Hepatocyte (in vitro differentiated cells): ENCODE measurements at regions not wholly inside any gene's neighbourhood (a gene's known extent, or its start where the extent isn't known, plus 50 kb on each side); places are given as distances from the start of the nearest gene placed in this dataset.

Experiments used
- DNase-seq: peaks from one replicate; pipeline ENCODE4 v3.0.0-alpha.2; 2016; ENCODE audit warnings: low spot score
- H2AFZ ChIP-seq: fragments of 200-600 bp; sonication (generic); 2 replicates; pipeline ENCODE4 v1.6.0; 2016; ENCODE audit warnings: antibody characterized with exemption, mild to moderate bottlenecking
- H3K27ac ChIP-seq: fragments of 200-600 bp; sonication (generic); 2 replicates; pipeline ENCODE4 v1.5.1; 2016; ENCODE audit warnings: mild to moderate bottlenecking
- H3K27me3 ChIP-seq: fragments of 200-600 bp; sonication (generic); 2 replicates; pipeline ENCODE4 v1.6.1; 2016
- H3K36me3 ChIP-seq: fragments of 200-600 bp; sonication (generic); replicated peaks from 2 replicates; pipeline ENCODE4 v1.5.1; 2016; ENCODE audit warnings: low read depth; ENCODE audit not compliant: insufficient read depth
- H3K4me1 ChIP-seq: fragments of 200-600 bp; sonication (generic); 2 replicates; pipeline ENCODE4 v1.5.1; 2016; ENCODE audit warnings: mild to moderate bottlenecking, moderate library complexity; ENCODE audit not compliant: insufficient read depth
- H3K4me2 ChIP-seq: fragments of 200-600 bp; sonication (generic); 2 replicates; pipeline ENCODE4 v1.6.0; 2016
- H3K4me3 ChIP-seq: fragments of 200-600 bp; sonication (generic); 2 replicates; pipeline ENCODE4 v1.5.1; 2016; ENCODE audit warnings: mild to moderate bottlenecking
- H3K79me2 ChIP-seq: fragments of 200-600 bp; sonication (generic); 2 replicates; pipeline ENCODE4 v1.6.0; 2017; ENCODE audit warnings: mild to moderate bottlenecking
- H3K9me2 ChIP-seq: fragments of 200-600 bp; sonication (generic); replicated peaks from 2 replicates; pipeline ENCODE4 v1.6.0; 2017; ENCODE audit warnings: mild to moderate bottlenecking; ENCODE audit not compliant: insufficient read depth
- H3K9me3 ChIP-seq: fragments of 200-600 bp; sonication (generic); 2 replicates; pipeline ENCODE4 v1.5.1; 2016; ENCODE audit warnings: low read depth, mild to moderate bottlenecking
- H4K20me1 ChIP-seq: fragments of 200-600 bp; sonication (generic); 2 replicates; pipeline ENCODE4 v1.6.0; 2016; ENCODE audit warnings: mild to moderate bottlenecking; ENCODE audit not compliant: insufficient read depth, poor library complexity, severe bottlenecking
- CTCF ChIP-seq: fragments of 200-600 bp; sonication (generic); IDR thresholded peaks from 2 replicates; pipeline ENCODE4 v1.5.1; 2016; ENCODE audit warnings: antibody characterized with exemption, mild to moderate bottlenecking; ENCODE audit not compliant: poor library complexity
- EZH2 ChIP-seq: fragments of 200-600 bp; sonication (generic); IDR thresholded peaks from 2 replicates; pipeline ENCODE4 v1.6.1; 2016; ENCODE audit warnings: antibody characterized with exemption, mild to moderate bottlenecking, borderline replicate concordance
- EZH2phosphoT487 ChIP-seq: fragments of 200-600 bp; sonication (generic); IDR thresholded peaks from one replicate; pipeline ENCODE4 v1.6.1; 2018; ENCODE audit warnings: antibody characterized with exemption, mild to moderate bottlenecking, low read depth, moderate library complexity; ENCODE audit not compliant: unreplicated experiment, severe bottlenecking
- WGBS: methylation state at CpG from one replicate; pipeline ENCODE4 v1.1.6; 2016; ENCODE audit warnings: low lambda C conversion rate; ENCODE audit errors: missing lambda C conversion rate; 5-methylcytosine and 5-hydroxymethylcytosine counted together

GRCh38 chr4:83704786-83705185 lies 168.9 kb downstream of the GPAT3 start:
- Histone ChIP-seq H3K9me2 (no peaks in the 10 kb centered on the region), H3K4me1 (no peaks in the 10 kb centered on the region), H3K79me2 (no peaks in the 10 kb centered on the region), H3K4me2 (no peak overlapping the region), H4K20me1 (no peaks in the 10 kb centered on the region), H3K4me3 (no peak overlapping the region), H3K36me3 (no peaks in the 10 kb centered on the region), H3K9me3 (no peaks in the 10 kb centered on the region), H3K27me3 (no peaks in the 10 kb centered on the region), H2AFZ (no peak overlapping the region), H3K27ac (no peak overlapping the region)
- TF ChIP-seq EZH2phosphoT487: no peak
- no peak for TF ChIP-seq CTCF
- no peak for TF ChIP-seq EZH2
- no peak for DNase-seq
- WGBS: 87% methylated on average over 2 of the region's 2 CpGs

- Histone ChIP-seq H3K9me2 (no peaks in the 10 kb centered on the region), H3K36me3 (no peaks in the 10 kb centered on the region), H3K4me3 (no peak overlapping the region), H4K20me1 (no peaks in the 10 kb centered on the region), H3K9me3 (no peaks in the 10 kb centered on the region), H3K27ac (no peak overlapping the region), H2AFZ (no peak overlapping the region), H3K27me3 (no peaks in the 10 kb centered on the region), H3K4me2 (no peak overlapping the region), H3K79me2 (no peaks in the 10 kb centered on the region), H3K4me1 (no peaks in the 10 kb centered on the region)
- WGBS: 84% methylated on average over 1 of the region's 1 CpG
- DNase-seq: no peak
- TF ChIP-seq EZH2phosphoT487: no peak
- TF ChIP-seq CTCF: no peak
- TF ChIP-seq EZH2: no peak
Observed at GRCh38 chr4:83703752-83704151, 167.8 kb downstream of the GPAT3 start.

- TF ChIP-seq EZH2: no peak
- no peak for TF ChIP-seq CTCF
- TF ChIP-seq EZH2phosphoT487: no peak
- no peaks in the 10 kb centered on the region for H4K20me1 ChIP-seq
- H2AFZ ChIP-seq: no peak overlapping the region
- H3K4me1 ChIP-seq: no peaks in the 10 kb centered on the region
- H3K9me3 ChIP-seq: no peaks in the 10 kb centered on the region
- no peaks in the 10 kb centered on the region for H3K9me2 ChIP-seq
- no peak overlapping the region for H3K4me3 ChIP-seq
- no peaks in the 10 kb centered on the region for H3K36me3 ChIP-seq
- 78% methylated on average over 1 of the region's 1 CpG for WGBS
- no peaks in the 10 kb centered on the region for H3K27me3 ChIP-seq
- H3K27ac ChIP-seq: no peak overlapping the region
- DNase-seq: no peak
- no peaks in the 10 kb centered on the region for H3K79me2 ChIP-seq
- no peak overlapping the region for H3K4me2 ChIP-seq
Observed at GRCh38 chr4:83701041-83701440, 165.1 kb downstream of the GPAT3 start.

DNA sequence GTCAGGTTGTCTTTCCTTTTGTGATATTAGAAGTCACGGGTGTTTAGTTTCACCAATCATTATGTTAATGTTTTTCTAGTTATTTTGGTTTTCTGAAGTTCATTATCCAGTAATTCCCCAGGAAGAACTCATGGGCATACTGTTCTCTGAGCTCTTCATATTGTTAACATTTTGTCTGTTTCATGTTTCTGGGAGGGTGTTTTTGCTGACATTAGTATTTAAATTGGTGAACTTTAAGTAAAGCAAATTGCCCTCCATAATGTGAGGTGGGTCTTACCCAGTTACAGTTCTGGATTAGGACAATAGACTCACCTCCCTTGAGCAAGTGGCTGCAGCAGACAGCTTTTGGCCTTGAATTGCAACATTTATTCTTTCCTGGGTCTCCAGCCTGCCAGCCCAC lies 163.4 kb downstream of the GPAT3 start:
- no peak for TF ChIP-seq EZH2phosphoT487
- TF ChIP-seq CTCF: no peak
- TF ChIP-seq EZH2: no peak

More for the DNA sequence above, 163.4 kb downstream of the GPAT3 start:
- WGBS: 90% methylated on average over 1 of the region's 1 CpG
- H3K4me2 ChIP-seq: no peak overlapping the region
- H3K9me3 ChIP-seq: no peaks in the 10 kb centered on the region
- no peak overlapping the region for H3K4me3 ChIP-seq
- DNase-seq: no peak
- H3K27me3 ChIP-seq: no peaks in the 10 kb centered on the region
- no peaks in the 10 kb centered on the region for H4K20me1 ChIP-seq
- H2AFZ ChIP-seq: no peak overlapping the region
- H3K27ac ChIP-seq: no peak overlapping the region
- H3K36me3 ChIP-seq: no peaks in the 10 kb centered on the region
- H3K4me1 ChIP-seq: no peaks in the 10 kb centered on the region
- H3K79me2 ChIP-seq: no peaks in the 10 kb centered on the region
- H3K9me2 ChIP-seq: no peaks in the 10 kb centered on the region
